HEK293T (cell line): ENCODE measurements at regions not wholly inside any gene's neighbourhood (a gene's known extent, or its start where the extent isn't known, plus 50 kb on each side); places are given as distances from the start of the nearest gene placed in this dataset.

Experiments used
- ARNT ChIP-seq: fragments of 450-650 bp; IDR thresholded peaks from 2 replicates; pipeline ENCODE4 v1.6.1; 2017; ENCODE audit warnings: mild to moderate bottlenecking
- BHLHE40 ChIP-seq: fragments of 450-650 bp; IDR thresholded peaks from 2 replicates; pipeline ENCODE4 v1.6.1; 2016; ENCODE audit warnings: mild to moderate bottlenecking, moderate library complexity, borderline replicate concordance
- CTBP1 ChIP-seq: fragments of 450-650 bp; IDR thresholded peaks from 2 replicates; pipeline ENCODE4 v1.6.1; 2016; ENCODE audit warnings: borderline replicate concordance
- ELF4 ChIP-seq: fragments of 450-650 bp; IDR thresholded peaks from 2 replicates; pipeline ENCODE4 v1.6.1; 2017; ENCODE audit warnings: antibody characterized with exemption
- FOXA1 ChIP-seq: fragments of 450-650 bp; IDR thresholded peaks from 2 replicates; pipeline ENCODE4 v1.6.1; 2016; ENCODE audit warnings: mild to moderate bottlenecking
- FOXK2 ChIP-seq: fragments of 450-650 bp; IDR thresholded peaks from 2 replicates; pipeline ENCODE4 v1.6.1; 2016; ENCODE audit warnings: mild to moderate bottlenecking
- FOXM1 ChIP-seq: fragments of 450-650 bp; IDR thresholded peaks from 2 replicates; pipeline ENCODE4 v1.6.1; 2017; ENCODE audit warnings: mild to moderate bottlenecking, borderline replicate concordance
- PKNOX1 ChIP-seq: fragments of 450-650 bp; IDR thresholded peaks from 2 replicates; pipeline ENCODE4 v1.6.1; 2016
- SP1 ChIP-seq: fragments of 450-650 bp; IDR thresholded peaks from 2 replicates; pipeline ENCODE4 v1.6.1; 2017
- ZNF384 ChIP-seq: fragments of 450-650 bp; IDR thresholded peaks from 2 replicates; pipeline ENCODE4 v1.6.1; 2016

- no peak for TF ChIP-seq ARNT
- TF ChIP-seq FOXA1: no peak
- no peak for TF ChIP-seq FOXM1
- no peak for TF ChIP-seq ELF4
- TF ChIP-seq SP1: no peak
- TF ChIP-seq CTBP1: no peak
- TF ChIP-seq ZNF384: no peak
- TF ChIP-seq PKNOX1: no peak
- no peak for TF ChIP-seq FOXK2
- no peak for TF ChIP-seq BHLHE40
Measured at GRCh38 chr5:2249442-2249841, 366.7 kb upstream of the IRX4 start.
